ENCODE measurements at regions not wholly inside any gene's neighbourhood (a gene's known extent, or its start where the extent isn't known, plus 50 kb on each side); places are given as distances from the start of the nearest gene placed in this dataset.
A peak's percentile ranks its signal among the peaks of the same experiment; 100 is the strongest.

GRCh38 chr6:28600245-28600644 is 74.6 kb downstream of the GPX5 start:
- intact Hi-C loops (cut with DNase I; ENCODE audit: low total_unique reads) = no loop called here
- no peaks in the 10 kb centered on the region for H3K4me1 ChIP-seq
- H3K4me3 ChIP-seq = no peak overlapping the region
- peaks cover 0 to 65% (median 6%) of the 10 kb centered on the region in 7 donors for H3K27me3 ChIP-seq (replicated peaks in 1 of 7)
- 84 to 90% (median 85%) methylated on average over 7 of the region's 7 CpGs for WGBS, 5 donors
- DNase-seq = no peak
- H3K9me3 ChIP-seq = no peaks in the 10 kb centered on the region
- no peak overlapping the region for H3K27ac ChIP-seq
- no peaks in the 10 kb centered on the region for H3K36me3 ChIP-seq
- TF ChIP-seq POLR2A (IDR thresholded peaks at IDR 0.05) (no peak), CTCF (IDR thresholded peaks at IDR 0.05 in 8 of 11, conservative IDR thresholded peaks at IDR 0.05 in 3 of 11) (no peak), POLR2AphosphoS5 (IDR thresholded peaks at IDR 0.05) (no peak)

- no peaks in the 10 kb centered on the region for H3K9me3 ChIP-seq
- intact Hi-C loops (cut with DNase I; ENCODE audit: low total_unique reads) = no loop called here
- H3K36me3 ChIP-seq = no peaks in the 10 kb centered on the region
- H3K27ac ChIP-seq = no peak overlapping the region
- H3K4me1 ChIP-seq = peaks cover 0 to 7% (median 3%) of the 10 kb centered on the region in 6 donors
- 46 to 59% (median 54%) methylated on average over 1 of the region's 1 CpG for WGBS, 5 donors
- H3K27me3 ChIP-seq (replicated peaks in 1 of 7) = peaks cover 3 to 67% (median 22%) of the 10 kb centered on the region in 7 donors
- no peak for DNase-seq
- TF ChIP-seq CTCF (IDR thresholded peaks at IDR 0.05 in 8 of 11, conservative IDR thresholded peaks at IDR 0.05 in 3 of 11) (no peak), POLR2A (IDR thresholded peaks at IDR 0.05) (no peak), POLR2AphosphoS5 (IDR thresholded peaks at IDR 0.05) (no peak)
- no peak overlapping the region for H3K4me3 ChIP-seq
Measured at GRCh38 chr6:28603891-28604290, 78.2 kb downstream of the GPX5 start.

GRCh38 chr6:28606424-28607391 is 81.0 kb downstream of the GPX5 start:
- H3K36me3 ChIP-seq = no peaks in the 10 kb centered on the region
- 6 to 7% (median 7%) methylated on average over 30 of the region's 30 CpGs for WGBS, 5 donors
- H3K27ac ChIP-seq = no peak overlapping the region
- no peak for TF ChIP-seq POLR2AphosphoS5 (IDR thresholded peaks at IDR 0.05)
- no peak for TF ChIP-seq POLR2A (IDR thresholded peaks at IDR 0.05)
- TF ChIP-seq CTCF (IDR thresholded peaks at IDR 0.05 in 8 of 11, conservative IDR thresholded peaks at IDR 0.05 in 3 of 11) = no peak
- peaks cover 3 to 92% (median 34%) of the 10 kb centered on the region in 7 donors for H3K27me3 ChIP-seq (replicated peaks in 1 of 7)
- H3K9me3 ChIP-seq = no peaks in the 10 kb centered on the region
- peaks cover 0 to 7% (median 3%) of the 10 kb centered on the region in 6 donors for H3K4me1 ChIP-seq
- no peak for DNase-seq
- intact Hi-C loops (cut with DNase I; ENCODE audit: low total_unique reads) = no loop called here
- H3K4me3 ChIP-seq = peak overlapping the region in 1 of 8 donors; percentile 34

- DNase-seq = no peak
- Histone ChIP-seq H3K36me3 (no peaks in the 10 kb centered on the region), H3K9me3 (no peaks in the 10 kb centered on the region), H3K27ac (no peak overlapping the region), H3K4me1 (peaks cover 0 to 7% (median 3%) of the 10 kb centered on the region in 6 donors), H3K4me3 (no peak overlapping the region), H3K27me3 (replicated peaks in 1 of 7) (peaks cover 3 to 93% (median 34%) of the 10 kb centered on the region in 7 donors)
- 71 to 75% (median 72%) methylated on average over 9 of the region's 9 CpGs for WGBS, 5 donors
- TF ChIP-seq CTCF (IDR thresholded peaks at IDR 0.05 in 8 of 11, conservative IDR thresholded peaks at IDR 0.05 in 3 of 11) (no peak), POLR2A (IDR thresholded peaks at IDR 0.05) (no peak), POLR2AphosphoS5 (IDR thresholded peaks at IDR 0.05) (no peak)
- intact Hi-C loops (cut with DNase I; ENCODE audit: low total_unique reads) = no loop called here
Measured at GRCh38 chr6:28607990-28608389, 82.3 kb downstream of the GPX5 start.
